GM11168 (cell line): ENCODE measurements at regions not wholly inside any gene's neighbourhood (a gene's known extent, or its start where the extent isn't known, plus 50 kb on each side); places are given as distances from the start of the nearest gene placed in this dataset.
"Not testable (repeated sequence)": the region's sequence is repeated elsewhere in the genome, so short reads cannot be mapped to it uniquely, and the experiment has no call there.

Experiments
- in situ Hi-C: fragments of 300-500 bp; cut with MboI; formaldehyde crosslinking; loops from one replicate; pipeline ENCODE4 v1.12.0; 2022; ENCODE audit warnings: low sequenced_read_pairs; ENCODE audit not compliant: unreplicated experiment

GRCh38 chr6:1163501-1163900 is 148.4 kb upstream of the FOXQ1 start:
- in situ Hi-C loops: no loop called here

GRCh38 chr6:1162367-1163275 is 149.3 kb upstream of the FOXQ1 start:
- in situ Hi-C loops: no loop called here

GRCh38 chr6:1156411-1156810 is 155.5 kb upstream of the FOXQ1 start:
- in situ Hi-C loops: not testable (repeated sequence)

DNA sequence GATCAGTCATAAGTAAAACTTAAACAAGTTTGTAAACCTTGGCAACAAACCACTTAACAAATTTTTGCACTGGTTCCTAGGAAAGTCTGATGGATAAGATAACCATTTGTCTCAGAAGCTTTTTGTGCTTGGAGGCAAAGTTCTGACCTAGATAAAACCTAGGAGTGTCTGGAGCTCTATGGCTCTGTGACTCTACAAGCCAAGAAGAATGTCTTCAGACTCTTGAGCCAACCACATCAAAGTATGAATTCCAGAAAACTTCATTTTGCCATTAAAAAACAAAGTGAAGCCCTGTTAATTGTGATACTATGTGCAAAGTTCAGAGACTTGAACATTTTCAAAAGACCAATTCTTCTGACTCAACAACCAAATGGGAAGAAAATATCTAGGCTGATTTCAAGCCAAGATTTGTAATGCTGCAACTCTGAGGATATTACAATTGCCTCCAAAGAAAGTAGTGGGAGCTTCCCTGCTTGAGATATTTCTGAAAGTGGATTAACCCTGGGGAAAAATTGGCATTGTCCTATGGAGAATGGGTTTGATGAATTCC is 158.1 kb upstream of the FOXQ1 start:
- in situ Hi-C loops: no loop called here

- in situ Hi-C loops: no loop called here
Measured at GRCh38 chr6:1146500-1146899, 165.4 kb upstream of the FOXQ1 start.

GRCh38 chr6:1145768-1146218 is 166.1 kb upstream of the FOXQ1 start:
- in situ Hi-C loops: no loop called here

- in situ Hi-C loops: no loop called here
Measured at GRCh38 chr6:1144842-1145767, 166.8 kb upstream of the FOXQ1 start.

DNA sequence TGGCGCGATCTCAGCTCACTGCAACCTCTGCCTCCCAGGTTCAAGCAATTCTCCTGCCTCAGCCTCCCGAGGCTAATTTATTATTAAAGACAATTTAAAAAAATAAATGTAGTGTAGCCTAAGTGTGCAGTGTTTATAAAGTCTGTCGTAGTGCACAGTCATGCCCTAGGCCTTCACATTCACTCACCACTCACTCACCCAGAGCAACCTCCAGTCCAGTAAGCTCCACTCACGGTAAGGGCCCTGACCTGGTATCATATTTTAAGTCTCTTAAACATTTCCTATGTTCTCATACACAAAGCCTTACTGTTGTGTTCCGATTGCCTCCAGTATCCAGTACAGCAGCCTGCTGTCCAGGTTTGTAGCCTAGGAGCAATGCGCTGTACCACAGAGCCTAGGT is 168.2 kb upstream of the FOXQ1 start:
- in situ Hi-C loops: no loop called here

DNA sequence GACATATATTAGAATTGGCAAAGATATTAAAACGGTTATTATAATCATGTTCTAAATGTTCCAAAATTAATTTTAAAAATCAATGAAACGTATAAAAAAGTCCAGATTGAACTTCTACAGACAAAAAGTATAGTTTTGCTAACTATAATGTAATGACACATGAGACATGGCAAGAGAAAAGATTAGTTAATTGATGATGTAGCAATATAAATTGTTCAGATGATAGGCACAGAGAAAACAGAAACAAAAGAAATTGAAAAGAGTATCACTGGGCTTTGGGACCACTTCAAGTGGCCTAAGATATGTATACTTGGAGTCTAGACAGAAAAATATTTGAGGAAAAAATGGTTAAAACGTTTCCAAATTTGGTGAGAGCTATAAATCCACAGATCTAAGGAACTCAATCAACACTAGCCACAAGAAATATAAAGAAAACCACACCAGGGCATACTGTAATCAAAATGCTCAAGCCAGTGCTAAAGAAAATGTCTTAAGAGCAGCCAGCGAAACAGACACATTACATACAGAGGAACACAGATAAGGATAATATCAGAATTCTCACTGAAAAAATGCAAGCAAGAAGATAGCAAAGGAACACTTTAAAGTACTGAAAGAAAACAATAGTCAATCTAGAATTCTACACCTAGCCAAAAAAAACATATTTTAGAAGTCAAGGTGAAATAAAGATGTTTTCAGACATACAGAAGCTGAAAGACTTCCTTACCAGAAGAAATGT is 172.6 kb upstream of the FOXQ1 start:
- in situ Hi-C loops: no loop called here

- in situ Hi-C loops: no loop called here
Measured at GRCh38 chr6:1137849-1138248, 174.0 kb upstream of the FOXQ1 start.

GRCh38 chr6:1136827-1137226 is 175.1 kb upstream of the FOXQ1 start:
- in situ Hi-C loops: no loop called here

- in situ Hi-C loops: no loop called here
Measured at GRCh38 chr6:1136415-1136774, 175.5 kb upstream of the FOXQ1 start.

- in situ Hi-C loops: no loop called here
Measured at GRCh38 chr6:1135726-1136414, 176.0 kb upstream of the FOXQ1 start.

GRCh38 chr6:1131285-1132079 is 180.4 kb upstream of the FOXQ1 start:
- in situ Hi-C loops: no loop called here

GRCh38 chr6:1130709-1131108 is 181.2 kb upstream of the FOXQ1 start:
- in situ Hi-C loops: no loop called here

GRCh38 chr6:1129131-1129530 is 182.8 kb upstream of the FOXQ1 start:
- in situ Hi-C loops: no loop called here

- in situ Hi-C loops: no loop called here
Measured at GRCh38 chr6:1127597-1128288, 184.2 kb upstream of the FOXQ1 start.

GRCh38 chr6:1127129-1127528 is 184.8 kb upstream of the FOXQ1 start:
- in situ Hi-C loops: no loop called here
